ENCODE measurements at regions not wholly inside any gene's neighbourhood (a gene's known extent, or its start where the extent isn't known, plus 50 kb on each side); places are given as distances from the start of the nearest gene placed in this dataset.

- H3K9ac ChIP-seq (ENCODE audit: insufficient read depth, low read length, poor library complexity, severe bottlenecking): no peak overlapping the region
- no peaks in the 10 kb centered on the region for H3K79me2 ChIP-seq (ENCODE audit: insufficient read depth, low read length)
- Mint-ChIP-seq H3K4me1 (peaks cover 10% of the 10 kb centered on the region), H3K9me3 (peaks cover 0 to 3% (median 0%) of the 10 kb centered on the region in 7 donors), H3K4me3 (no peak overlapping the region), H3K27ac (no peak overlapping the region), H3K36me3 (peaks cover 0 to 2% of the 10 kb centered on the region in 2 donors), H3K27me3 (ENCODE audit: low read depth in 3 of 3) (peaks cover 0 to 6% (median 0%) of the 10 kb centered on the region in 3 donors)
- H3K4me1 ChIP-seq (ENCODE audit: control insufficient read depth in 1 of 2, insufficient read depth in 2 of 2, low read length in 2 of 2): peaks cover 3 to 8% of the 10 kb centered on the region in 2 donors
- no CpG with 5 or more reads among the region's 4 CpGs for WGBS (ENCODE audit: insufficient coverage)
- H3K27ac ChIP-seq (ENCODE audit: low read depth in 1 of 2, low read length in 2 of 2): no peak overlapping the region
- H4K20me1 ChIP-seq (ENCODE audit: insufficient read depth, low read length): no peaks in the 10 kb centered on the region
- intact Hi-C loops (cut with micrococcal nuclease): no loop called here
- H2AFZ ChIP-seq (ENCODE audit: insufficient read depth, low read depth, low read length, poor library complexity, severe bottlenecking): no peak overlapping the region
- H3K9me3 ChIP-seq (replicated peaks in 1 of 2; ENCODE audit: control insufficient read depth in 1 of 2, insufficient read depth in 1 of 2, low read length in 2 of 2): no peaks in the 10 kb centered on the region
- DNase-seq: no peak
- H3K4me2 ChIP-seq (replicated peaks; ENCODE audit: extremely low read depth, low read length, poor library complexity, severe bottlenecking): no peak overlapping the region
- H3K4me3 ChIP-seq (replicated peaks in 1 of 3; ENCODE audit: low read depth in 2 of 3, low read length in 3 of 3): no peak overlapping the region
- no peaks in the 10 kb centered on the region for H3K27me3 ChIP-seq (ENCODE audit: control insufficient read depth in 2 of 2, insufficient read depth in 2 of 2, low read length in 2 of 2)
- no peaks in the 10 kb centered on the region for H3K36me3 ChIP-seq (replicated peaks in 1 of 2; ENCODE audit: control insufficient read depth in 1 of 2, insufficient read depth in 2 of 2, low read length in 2 of 2)
- TF ChIP-seq, protein P1, sequence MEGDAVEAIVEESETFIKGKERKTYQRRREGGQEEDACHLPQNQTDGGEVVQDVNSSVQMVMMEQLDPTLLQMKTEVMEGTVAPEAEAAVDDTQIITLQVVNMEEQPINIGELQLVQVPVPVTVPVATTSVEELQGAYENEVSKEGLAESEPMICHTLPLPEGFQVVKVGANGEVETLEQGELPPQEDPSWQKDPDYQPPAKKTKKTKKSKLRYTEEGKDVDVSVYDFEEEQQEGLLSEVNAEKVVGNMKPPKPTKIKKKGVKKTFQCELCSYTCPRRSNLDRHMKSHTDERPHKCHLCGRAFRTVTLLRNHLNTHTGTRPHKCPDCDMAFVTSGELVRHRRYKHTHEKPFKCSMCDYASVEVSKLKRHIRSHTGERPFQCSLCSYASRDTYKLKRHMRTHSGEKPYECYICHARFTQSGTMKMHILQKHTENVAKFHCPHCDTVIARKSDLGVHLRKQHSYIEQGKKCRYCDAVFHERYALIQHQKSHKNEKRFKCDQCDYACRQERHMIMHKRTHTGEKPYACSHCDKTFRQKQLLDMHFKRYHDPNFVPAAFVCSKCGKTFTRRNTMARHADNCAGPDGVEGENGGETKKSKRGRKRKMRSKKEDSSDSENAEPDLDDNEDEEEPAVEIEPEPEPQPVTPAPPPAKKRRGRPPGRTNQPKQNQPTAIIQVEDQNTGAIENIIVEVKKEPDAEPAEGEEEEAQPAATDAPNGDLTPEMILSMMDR (IDR thresholded peaks at IDR 0.05): no peak
These were observed 243.6 kb upstream of the RBMS1 start for GRCh38 chr2:160737247-160737646.

GRCh38 chr2:160741271-160741670 is 247.7 kb upstream of the RBMS1 start:
- no peak overlapping the region for H3K27ac Mint-ChIP-seq
- no peaks in the 10 kb centered on the region for H3K9me3 ChIP-seq (replicated peaks in 1 of 2; ENCODE audit: control insufficient read depth in 1 of 2, insufficient read depth in 1 of 2, low read length in 2 of 2)
- no peak for DNase-seq
- no peaks in the 10 kb centered on the region for H3K36me3 ChIP-seq (replicated peaks in 1 of 2; ENCODE audit: control insufficient read depth in 1 of 2, insufficient read depth in 2 of 2, low read length in 2 of 2)
- H3K27ac ChIP-seq (ENCODE audit: low read depth in 1 of 2, low read length in 2 of 2): no peak overlapping the region
- no peak overlapping the region for H3K9ac ChIP-seq (ENCODE audit: insufficient read depth, low read length, poor library complexity, severe bottlenecking)
- H3K4me3 ChIP-seq (replicated peaks in 1 of 3; ENCODE audit: low read depth in 2 of 3, low read length in 3 of 3): no peak overlapping the region
- intact Hi-C loops (cut with micrococcal nuclease): no loop called here
- no peaks in the 10 kb centered on the region for H3K79me2 ChIP-seq (ENCODE audit: insufficient read depth, low read length)
- H2AFZ ChIP-seq (ENCODE audit: insufficient read depth, low read depth, low read length, poor library complexity, severe bottlenecking): no peak overlapping the region
- H3K27me3 ChIP-seq (ENCODE audit: control insufficient read depth in 2 of 2, insufficient read depth in 2 of 2, low read length in 2 of 2): no peaks in the 10 kb centered on the region
- H3K4me1 ChIP-seq (ENCODE audit: control insufficient read depth in 1 of 2, insufficient read depth in 2 of 2, low read length in 2 of 2): peaks cover 8 to 13% of the 10 kb centered on the region in 2 donors
- no peaks in the 10 kb centered on the region for H4K20me1 ChIP-seq (ENCODE audit: insufficient read depth, low read length)
- H3K9me3 Mint-ChIP-seq: no peaks in the 10 kb centered on the region
- H3K4me3 Mint-ChIP-seq: no peak overlapping the region
- H3K4me1 Mint-ChIP-seq: peaks cover 21% of the 10 kb centered on the region
- no peak overlapping the region for H3K4me2 ChIP-seq (replicated peaks; ENCODE audit: extremely low read depth, low read length, poor library complexity, severe bottlenecking)
- H3K36me3 Mint-ChIP-seq: peaks cover 0 to 2% of the 10 kb centered on the region in 2 donors
- peaks cover 0 to 3% (median 0%) of the 10 kb centered on the region in 3 donors for H3K27me3 Mint-ChIP-seq (ENCODE audit: low read depth in 3 of 3)
- TF ChIP-seq, protein P1 (IDR thresholded peaks at IDR 0.05): no peak

Measured in CD14-positive monocyte (primary cell).